GM19372 (cell line): ENCODE measurements at regions not wholly inside any gene's neighbourhood (a gene's known extent, or its start where the extent isn't known, plus 50 kb on each side); places are given as distances from the start of the nearest gene placed in this dataset.
A peak's percentile ranks its signal among the peaks of the same experiment; 100 is the strongest.

Experiments used
- ATAC-seq: cut with Tn5 transposase; IDR thresholded peaks from one replicate; pipeline ENCODE4 v1.9.1; 2021; ENCODE audit warnings: mild to moderate bottlenecking, low read depth, moderate library complexity; ENCODE audit not compliant: unreplicated experiment

- ATAC-seq, result no peak
These were observed 167.0 kb upstream of the SASH1 start for GRCh38 chr6:148175550-148176188.

DNA sequence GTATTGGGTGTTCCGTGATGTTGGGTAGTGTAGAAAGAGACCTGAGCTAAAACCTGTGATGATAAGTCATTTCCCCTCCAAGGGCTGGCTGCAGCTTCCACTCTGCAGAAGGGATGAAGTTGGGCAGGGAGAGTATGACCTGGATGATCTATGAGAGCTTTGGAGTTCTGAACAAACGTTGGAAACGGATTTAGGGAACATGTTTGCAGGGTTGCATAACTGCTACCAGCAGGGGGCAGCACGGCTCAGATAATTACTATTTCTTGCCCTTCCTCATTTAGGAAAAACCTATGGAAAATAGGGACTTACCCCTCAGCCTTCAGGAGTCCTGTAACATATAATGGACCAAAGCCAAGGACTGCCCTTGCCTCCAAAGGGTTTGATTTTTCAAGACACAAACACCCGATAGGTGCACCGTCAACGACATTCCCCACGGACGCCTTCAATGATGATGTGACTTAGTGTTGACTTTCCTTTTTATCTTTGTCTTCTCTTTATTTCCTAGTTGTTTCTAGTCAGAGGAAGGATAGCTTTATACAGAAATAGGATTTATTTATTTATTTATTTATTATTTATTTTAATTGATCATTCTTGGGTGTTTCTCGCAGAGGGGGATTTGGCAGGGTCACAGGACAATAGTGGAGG is 164.9 kb upstream of the SASH1 start:
- no peak for ATAC-seq

DNA sequence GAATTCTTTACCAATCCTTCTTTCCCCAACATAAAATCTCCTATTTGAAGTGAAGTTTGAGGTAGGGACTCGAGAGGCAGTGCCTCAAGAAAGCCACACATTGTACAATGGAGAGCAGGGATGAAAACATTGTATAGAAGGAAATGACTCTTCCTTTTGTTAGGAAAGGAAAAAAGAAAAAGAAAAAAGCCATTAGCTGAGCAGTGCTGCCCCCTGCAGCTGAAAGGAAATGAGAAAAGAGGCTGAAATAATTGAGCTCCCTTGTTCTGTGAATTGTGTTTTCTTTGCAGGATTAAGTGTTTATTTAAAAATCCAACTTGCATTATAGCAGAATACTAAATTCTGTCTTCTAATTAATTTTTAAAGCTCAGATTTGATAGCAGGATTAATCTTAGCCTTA is 162.9 kb upstream of the SASH1 start:
- no peak for ATAC-seq

GRCh38 chr6:148182378-148182777 is 160.3 kb upstream of the SASH1 start:
- no peak for ATAC-seq

GRCh38 chr6:148183776-148184175 is 158.9 kb upstream of the SASH1 start:
- no peak for ATAC-seq

DNA sequence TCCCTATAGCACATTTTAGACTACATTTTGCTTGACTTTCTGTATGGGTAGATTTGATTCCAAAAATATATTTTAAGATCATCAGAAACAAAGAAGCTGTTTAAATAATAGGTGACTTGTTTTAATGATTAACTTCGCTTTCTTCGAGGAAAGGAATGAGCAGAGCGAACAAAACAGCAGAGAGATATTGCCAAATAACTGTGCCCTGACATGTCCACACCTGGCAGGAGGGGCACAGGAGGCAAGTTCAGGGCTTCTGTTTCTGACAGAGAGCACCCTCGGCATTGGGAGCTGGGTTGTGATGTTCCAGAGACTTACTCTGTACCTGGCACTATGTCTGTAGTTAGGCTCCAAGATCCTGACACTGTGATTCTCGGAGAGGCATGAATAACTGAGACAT is 155.7 kb upstream of the SASH1 start:
- no peak for ATAC-seq

- ATAC-seq, result no peak
These were observed 150.3 kb upstream of the SASH1 start for GRCh38 chr6:148192310-148192709.

DNA sequence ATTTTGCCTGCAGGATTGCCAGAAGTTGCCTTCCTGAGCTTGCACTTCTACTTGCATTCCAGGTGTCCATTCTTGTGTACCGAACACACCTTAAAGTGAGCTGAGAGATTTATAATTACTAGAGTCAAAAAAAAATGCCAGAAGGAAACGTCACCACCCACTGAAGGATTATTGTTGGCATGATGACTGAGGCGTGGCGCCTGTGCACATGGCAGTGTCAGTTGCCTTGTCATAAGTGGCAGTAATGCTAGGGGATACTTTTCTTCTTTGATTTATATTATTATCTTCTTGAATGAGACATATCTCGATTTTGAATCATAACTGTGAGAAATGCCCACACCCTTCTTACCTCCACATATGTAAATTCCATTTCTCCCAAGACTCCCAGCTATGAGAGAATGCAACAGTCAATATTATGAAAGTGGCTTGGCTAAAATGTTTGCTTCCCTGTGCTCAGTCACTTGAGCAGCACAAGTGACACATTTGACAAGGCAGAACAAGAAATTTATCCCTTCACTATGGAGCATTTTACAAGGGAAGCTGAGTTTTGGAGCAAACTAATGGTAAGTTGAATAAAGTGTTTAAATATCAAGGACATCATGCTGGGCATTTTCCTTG is 149.5 kb upstream of the SASH1 start:
- ATAC-seq, result no peak

DNA sequence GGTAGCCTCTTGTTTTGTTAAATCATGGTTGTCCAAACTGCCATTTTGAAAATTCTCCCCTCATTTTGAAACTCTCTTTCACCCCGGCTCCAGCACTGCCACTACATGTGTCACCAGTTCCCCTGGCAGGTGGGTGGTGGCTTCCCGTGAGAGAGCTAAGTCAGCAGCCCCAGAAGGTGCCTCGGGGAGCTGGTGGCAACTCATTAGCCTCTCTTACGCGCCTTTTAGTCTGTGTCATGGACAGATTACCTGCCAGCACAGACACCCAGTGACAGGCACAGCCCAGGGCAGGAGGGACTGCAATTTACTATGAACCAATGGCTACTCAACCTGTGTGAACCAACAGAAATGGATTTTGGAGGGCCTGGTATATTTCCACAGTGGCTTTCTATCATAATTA is 147.1 kb upstream of the SASH1 start:
- ATAC-seq, result no peak

DNA sequence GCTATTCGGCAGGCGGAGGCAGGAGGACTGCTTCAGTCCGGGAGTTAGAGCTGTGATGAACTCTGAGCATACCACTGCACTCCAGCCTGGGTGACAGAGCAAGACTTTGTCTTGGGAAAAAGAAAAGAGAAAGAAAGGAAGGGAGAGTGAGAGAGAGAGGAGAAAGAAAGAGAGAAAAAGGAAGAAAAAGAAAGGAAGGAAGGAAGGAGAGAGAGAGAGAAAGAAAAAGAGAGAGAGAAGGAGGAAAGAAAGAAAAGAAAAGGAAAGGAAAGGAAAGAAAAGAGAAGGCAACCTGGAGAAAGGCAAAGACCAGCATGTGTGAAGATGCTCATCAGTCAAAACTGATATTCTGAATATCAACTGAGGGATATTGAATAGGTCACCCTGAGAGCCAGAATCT is 143.1 kb upstream of the SASH1 start:
- no peak for ATAC-seq

DNA sequence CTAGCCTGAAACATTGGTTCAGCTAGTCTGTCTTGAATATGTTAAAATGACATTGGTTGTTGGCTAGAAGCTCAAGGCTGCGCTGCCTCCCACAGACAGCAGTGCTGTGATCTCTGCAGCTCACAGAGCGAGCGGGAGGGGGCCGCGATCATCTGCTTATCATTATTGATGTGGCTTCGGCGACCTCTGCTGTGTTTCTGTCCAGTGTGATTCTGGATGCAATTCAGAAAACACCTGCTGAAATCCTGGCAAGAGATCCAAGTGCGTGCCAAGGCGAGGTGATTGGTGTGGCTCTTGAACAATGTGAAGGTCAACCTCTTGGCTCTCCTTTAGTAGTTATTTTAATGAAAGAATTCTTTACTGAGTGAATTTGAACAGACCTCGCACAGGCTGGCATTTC is 142.3 kb upstream of the SASH1 start:
- no peak for ATAC-seq

DNA sequence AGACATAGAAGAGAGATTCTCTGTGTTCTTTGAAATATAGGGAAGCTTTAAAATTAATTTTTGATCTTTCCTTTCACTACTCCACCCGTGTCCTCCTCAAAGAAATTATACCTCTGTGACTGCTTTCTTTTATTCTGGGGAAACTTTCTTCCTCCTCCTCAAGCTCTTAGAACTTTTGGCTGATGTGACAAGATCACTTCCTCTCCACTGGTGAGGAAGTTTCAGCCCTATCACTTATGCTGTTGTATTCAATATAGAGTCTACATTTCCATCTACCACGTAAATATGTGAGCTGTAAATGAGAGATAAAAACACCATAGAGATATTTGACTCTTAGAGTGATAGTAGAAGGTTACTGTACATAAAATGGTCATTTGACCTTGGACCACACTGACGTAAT is 141.9 kb upstream of the SASH1 start:
- ATAC-seq, result no peak

- no peak for ATAC-seq
These were observed 139.2 kb upstream of the SASH1 start for GRCh38 chr6:148203281-148203925.

DNA sequence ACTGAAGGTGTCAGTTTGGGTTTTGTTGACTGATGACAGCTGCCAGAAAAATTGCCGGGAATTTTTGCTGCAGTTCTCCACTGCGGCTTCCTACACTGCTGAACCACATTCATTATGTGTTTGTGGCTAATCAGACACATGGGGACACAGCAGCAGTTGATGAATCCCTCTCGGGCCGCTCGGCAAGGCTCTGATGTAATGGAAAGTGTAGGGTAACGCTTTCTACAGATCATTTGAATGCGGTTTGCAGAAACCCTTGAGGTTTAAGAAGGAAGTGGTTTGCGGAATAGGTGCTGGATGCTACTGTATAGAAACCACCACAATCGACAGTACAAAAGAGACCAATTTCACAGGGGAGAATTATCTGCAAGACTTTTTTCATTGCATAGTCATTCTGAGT is 138.7 kb upstream of the SASH1 start:
- peak; percentile 98 for ATAC-seq

GRCh38 chr6:148208298-148208697 is 134.3 kb upstream of the SASH1 start:
- no peak for ATAC-seq

DNA sequence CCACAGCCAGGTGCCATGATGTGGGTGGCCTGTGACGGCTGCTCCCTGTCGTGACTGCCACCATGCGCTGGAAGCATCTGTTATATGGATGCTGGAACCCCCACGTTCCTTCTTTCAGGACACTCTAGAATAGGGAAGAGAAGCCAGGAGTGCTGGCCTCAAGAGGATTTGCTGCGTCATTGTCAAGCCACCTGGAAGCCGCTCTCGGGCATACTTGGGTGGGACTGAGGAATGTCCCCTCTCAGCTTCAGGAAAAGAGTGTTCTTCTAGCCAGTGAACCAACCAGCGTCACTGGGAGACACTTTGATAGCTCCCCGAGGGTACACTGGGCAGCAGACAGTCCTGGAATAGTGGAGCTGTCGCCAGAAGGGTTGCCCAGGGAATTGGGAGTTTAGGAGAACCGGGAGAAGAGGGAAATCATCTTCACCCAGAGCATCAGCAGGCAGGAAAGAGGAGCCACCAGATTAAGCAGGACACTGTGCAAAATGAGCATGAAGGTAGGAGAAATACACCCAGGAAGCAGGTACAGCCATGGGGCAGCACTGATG is 130.8 kb upstream of the SASH1 start:
- ATAC-seq, result no peak

GRCh38 chr6:148212366-148212765 is 130.3 kb upstream of the SASH1 start:
- ATAC-seq, result no peak

GRCh38 chr6:148213366-148213765 is 129.3 kb upstream of the SASH1 start:
- no peak for ATAC-seq

DNA sequence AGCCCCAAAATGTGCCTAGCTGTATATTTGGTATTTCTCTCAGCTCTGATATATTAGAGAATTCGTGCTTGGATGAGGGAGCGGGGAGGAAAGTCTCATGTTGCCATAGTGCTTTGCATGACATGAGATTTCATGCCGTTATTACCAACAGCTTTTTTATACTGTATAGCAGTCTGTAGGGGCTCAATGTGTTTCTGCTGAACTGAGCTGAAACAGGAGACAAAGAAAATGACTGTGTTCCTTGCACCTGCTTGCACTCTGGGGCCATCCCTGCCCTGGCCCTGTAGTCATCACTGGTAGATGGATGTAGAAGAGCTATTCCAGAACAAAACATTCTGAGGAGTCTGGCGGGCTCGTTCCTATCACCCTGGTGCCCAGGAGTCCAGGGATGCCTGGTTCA is 128.0 kb upstream of the SASH1 start:
- no peak for ATAC-seq

DNA sequence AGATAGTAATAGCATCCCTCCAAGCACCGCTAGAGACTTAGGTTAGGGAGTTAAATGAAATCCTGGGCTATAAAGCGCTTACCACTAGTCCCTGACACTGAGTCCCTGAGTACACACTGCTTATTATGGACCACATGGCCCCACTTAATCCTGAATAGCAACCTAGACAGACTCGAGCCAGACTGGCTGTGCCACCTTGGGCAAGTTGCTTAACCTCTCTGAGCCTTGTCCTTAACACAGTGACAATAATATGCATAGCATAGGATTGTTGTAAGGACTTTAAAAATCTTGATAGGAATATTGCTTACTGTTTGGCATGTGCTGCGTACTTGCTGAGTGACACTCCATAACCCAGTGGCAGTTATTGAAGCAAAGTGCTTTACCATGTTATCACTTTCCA is 125.6 kb upstream of the SASH1 start:
- no peak for ATAC-seq

GRCh38 chr6:148217921-148218320 is 124.7 kb upstream of the SASH1 start:
- no peak for ATAC-seq
